K562 (cell line): ENCODE measurements at regions not wholly inside any gene's neighbourhood (a gene's known extent, or its start where the extent isn't known, plus 50 kb on each side); places are given as distances from the start of the nearest gene placed in this dataset.

Experiments used
- ADNP ChIP-seq: fragments of 200-800 bp; sonication (Bioruptor generic); IDR thresholded peaks from 2 replicates; pipeline ENCODE4 v1.6.1; 2016; ENCODE audit warnings: missing genetic modification characterization, missing compliant biosample characterization
- CXXC5 ChIP-seq: fragments of 250-450 bp; sonication (Bioruptor Pico); IDR thresholded peaks from 2 replicates; pipeline ENCODE4 v1.8.0; 2022; ENCODE audit warnings: inconsistent platforms, mild to moderate bottlenecking, moderate library complexity
- FOS ChIP-seq: IDR thresholded peaks from 3 replicates; pipeline ENCODE4 v1.6.1; 2011; ENCODE audit not compliant: insufficient read length; ENCODE audit errors: extremely low read depth
- FUS ChIP-seq: fragments of 200-400 bp; formaldehyde crosslinking; optimal IDR thresholded peaks from 2 replicates; pipeline ENCODE3; 2017; ENCODE audit warnings: low read depth, low read length
- HBP1 ChIP-seq: fragments of 450-650 bp; formaldehyde crosslinking; IDR thresholded peaks from 2 replicates; pipeline ENCODE4 v1.4.0; 2022; ENCODE audit warnings: missing genetic modification characterization
- HDAC6 ChIP-seq: IDR thresholded peaks from 2 replicates; pipeline ENCODE4 v1.6.1; 2012; ENCODE audit warnings: low read depth, mild to moderate bottlenecking, control low read depth, inconsistent platforms, low read length, moderate library complexity
- NR2F6 ChIP-seq: fragments of 450-650 bp; formaldehyde crosslinking; IDR thresholded peaks from 2 replicates; pipeline ENCODE4 v1.4.0; 2020; ENCODE audit warnings: mild to moderate bottlenecking
- NUFIP1 ChIP-seq: fragments of 450-650 bp; IDR thresholded peaks from 2 replicates; pipeline ENCODE4 v1.6.1; 2018; ENCODE audit not compliant: partially characterized antibody
- PATZ1 ChIP-seq: fragments of 250-450 bp; sonication (Bioruptor Pico); IDR thresholded peaks from 2 replicates; pipeline ENCODE4 v1.5.0; 2020; ENCODE audit warnings: mild to moderate bottlenecking, borderline replicate concordance
- PBX2 ChIP-seq, 2 experiments: IDR thresholded peaks in 1 of 2; conservative IDR thresholded peaks in 1 of 2; 2 replicates each; pipeline ENCODE4 v1.6.1; 2016; ENCODE audit warnings: low read depth in 2 of 2, mild to moderate bottlenecking in 1 of 2, missing compliant biosample characterization in 1 of 2, missing genetic modification characterization in 1 of 2, moderate library complexity in 1 of 2
- POU5F1 ChIP-seq: fragments of 150-350 bp; IDR thresholded peaks from 2 replicates; pipeline ENCODE4 v1.6.1; 2014; ENCODE audit warnings: borderline replicate concordance, low read length, low read depth, mild to moderate bottlenecking; ENCODE audit not compliant: partially characterized antibody
- RBFOX2 ChIP-seq: fragments of 200-400 bp; formaldehyde crosslinking; IDR thresholded peaks from 2 replicates; pipeline ENCODE4 v1.6.1; 2017; ENCODE audit warnings: low read depth, mild to moderate bottlenecking, low read length, moderate library complexity
- SAFB ChIP-seq: fragments of 200-400 bp; formaldehyde crosslinking; IDR thresholded peaks from 2 replicates; pipeline ENCODE4 v1.6.1; 2017; ENCODE audit warnings: low read depth, low read length, borderline replicate concordance
- SREBF2 ChIP-seq: sonication (generic); formaldehyde crosslinking; IDR thresholded peaks from 2 replicates; pipeline ENCODE4 v1.4.0; 2020; ENCODE audit warnings: mild to moderate bottlenecking, missing genetic modification reagents
- ZFP36 ChIP-seq: fragments of 150-350 bp; IDR thresholded peaks from 2 replicates; pipeline ENCODE4 v1.6.1; 2018; ENCODE audit warnings: low read length, low read depth; ENCODE audit not compliant: partially characterized antibody
- ZNF511 ChIP-seq: sonication (generic); formaldehyde crosslinking; IDR thresholded peaks from 2 replicates; pipeline ENCODE4 v1.8.0; 2022; ENCODE audit warnings: mild to moderate bottlenecking, missing genetic modification reagents
- ZNF695 ChIP-seq: fragments of 450-650 bp; formaldehyde crosslinking; IDR thresholded peaks from 2 replicates; pipeline ENCODE4 v1.4.0; 2020; ENCODE audit warnings: mild to moderate bottlenecking, moderate library complexity
- TF ChIP-seq, protein P1 (sequence below): fragments of 450-650 bp; IDR thresholded peaks from 2 replicates; pipeline ENCODE4 v1.6.1; 2016; ENCODE audit warnings: mild to moderate bottlenecking

- no peak for TF ChIP-seq POU5F1
- TF ChIP-seq ZNF511 (CRISPR knock-in tag): no peak
- TF ChIP-seq ZNF695 (CRISPR knock-in tag): no peak
- TF ChIP-seq FOS: peak; percentile 29
- TF ChIP-seq HBP1 (CRISPR knock-in tag): 0 out of 2 replicates have a peak, but pooled peaks have one; percentile 54
- no peak for TF ChIP-seq HDAC6
- TF ChIP-seq NUFIP1: no peak
- peak; percentile 67 for TF ChIP-seq ADNP (tag)
- no peak for TF ChIP-seq ZFP36
- no peak for TF ChIP-seq FUS
- no peak for TF ChIP-seq SAFB
- TF ChIP-seq SREBF2 (CRISPR knock-in tag): no peak
- no peak for TF ChIP-seq NR2F6 (CRISPR knock-in tag)
- TF ChIP-seq, protein P1, sequence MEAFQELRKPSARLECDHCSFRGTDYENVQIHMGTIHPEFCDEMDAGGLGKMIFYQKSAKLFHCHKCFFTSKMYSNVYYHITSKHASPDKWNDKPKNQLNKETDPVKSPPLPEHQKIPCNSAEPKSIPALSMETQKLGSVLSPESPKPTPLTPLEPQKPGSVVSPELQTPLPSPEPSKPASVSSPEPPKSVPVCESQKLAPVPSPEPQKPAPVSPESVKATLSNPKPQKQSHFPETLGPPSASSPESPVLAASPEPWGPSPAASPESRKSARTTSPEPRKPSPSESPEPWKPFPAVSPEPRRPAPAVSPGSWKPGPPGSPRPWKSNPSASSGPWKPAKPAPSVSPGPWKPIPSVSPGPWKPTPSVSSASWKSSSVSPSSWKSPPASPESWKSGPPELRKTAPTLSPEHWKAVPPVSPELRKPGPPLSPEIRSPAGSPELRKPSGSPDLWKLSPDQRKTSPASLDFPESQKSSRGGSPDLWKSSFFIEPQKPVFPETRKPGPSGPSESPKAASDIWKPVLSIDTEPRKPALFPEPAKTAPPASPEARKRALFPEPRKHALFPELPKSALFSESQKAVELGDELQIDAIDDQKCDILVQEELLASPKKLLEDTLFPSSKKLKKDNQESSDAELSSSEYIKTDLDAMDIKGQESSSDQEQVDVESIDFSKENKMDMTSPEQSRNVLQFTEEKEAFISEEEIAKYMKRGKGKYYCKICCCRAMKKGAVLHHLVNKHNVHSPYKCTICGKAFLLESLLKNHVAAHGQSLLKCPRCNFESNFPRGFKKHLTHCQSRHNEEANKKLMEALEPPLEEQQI: peak; percentile 76; the same call in 1 of the 2 replicates
- TF ChIP-seq PBX2 (CRISPR knock-in tag; IDR thresholded peaks at IDR 0.05; ENCODE audit: low read depth): no peak
- peak; percentile 52 for TF ChIP-seq PBX2 (tag; conservative IDR thresholded peaks at IDR 0.05; ENCODE audit: low read depth)
- TF ChIP-seq RBFOX2: peak; percentile 49; the same call in 1 of the 2 replicates
- no peak for TF ChIP-seq PATZ1
- TF ChIP-seq CXXC5: peak; percentile 60; the same call in 1 of the 2 replicates
Observed at GRCh38 chr17:62172492-62173291, 107.6 kb upstream of the MED13 start (continued).
